ENCODE measurements at regions not wholly inside any gene's neighbourhood (a gene's known extent, or its start where the extent isn't known, plus 50 kb on each side); places are given as distances from the start of the nearest gene placed in this dataset.

DNA sequence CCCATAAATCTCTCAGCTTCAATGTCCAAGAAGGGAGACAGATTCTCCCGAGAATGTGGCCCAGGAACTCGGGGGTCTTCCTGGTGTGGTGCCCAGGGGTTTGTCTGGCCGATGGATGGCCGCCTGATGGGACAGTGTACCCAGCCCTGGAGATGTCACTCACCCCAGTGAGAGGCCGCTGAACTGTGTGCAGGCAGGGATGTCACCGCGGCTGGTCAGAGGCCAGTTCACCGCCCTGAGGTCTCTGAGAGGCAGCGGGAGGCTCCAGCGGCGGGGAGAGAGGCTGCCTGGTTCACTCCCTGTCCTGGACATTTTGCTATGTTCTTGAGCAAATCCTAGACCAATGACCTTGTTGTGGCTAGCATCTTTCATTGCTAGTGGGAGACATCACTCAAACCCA, 1349.5 kb downstream of the BRD1 start:
- Histone ChIP-seq H3K9ac (ENCODE audit: low read length) (no peak overlapping the region), H3K27me3 (ENCODE audit: control insufficient read depth in 1 of 2, insufficient read depth in 2 of 2, low read length in 2 of 2) (peaks cover 0 to 4% of the 10 kb centered on the region in 2 donors), H3K9me3 (ENCODE audit: low read length) (no peaks in the 10 kb centered on the region), H3K27ac (ENCODE audit: low read depth, low read length) (no peak overlapping the region), H3K4me3 (ENCODE audit: low read depth in 1 of 2, low read length in 2 of 2) (no peak overlapping the region), H3K4me1 (ENCODE audit: insufficient read depth, low read length) (no peaks in the 10 kb centered on the region), H3K36me3 (ENCODE audit: insufficient read depth, low read length) (no peaks in the 10 kb centered on the region)

DNA sequence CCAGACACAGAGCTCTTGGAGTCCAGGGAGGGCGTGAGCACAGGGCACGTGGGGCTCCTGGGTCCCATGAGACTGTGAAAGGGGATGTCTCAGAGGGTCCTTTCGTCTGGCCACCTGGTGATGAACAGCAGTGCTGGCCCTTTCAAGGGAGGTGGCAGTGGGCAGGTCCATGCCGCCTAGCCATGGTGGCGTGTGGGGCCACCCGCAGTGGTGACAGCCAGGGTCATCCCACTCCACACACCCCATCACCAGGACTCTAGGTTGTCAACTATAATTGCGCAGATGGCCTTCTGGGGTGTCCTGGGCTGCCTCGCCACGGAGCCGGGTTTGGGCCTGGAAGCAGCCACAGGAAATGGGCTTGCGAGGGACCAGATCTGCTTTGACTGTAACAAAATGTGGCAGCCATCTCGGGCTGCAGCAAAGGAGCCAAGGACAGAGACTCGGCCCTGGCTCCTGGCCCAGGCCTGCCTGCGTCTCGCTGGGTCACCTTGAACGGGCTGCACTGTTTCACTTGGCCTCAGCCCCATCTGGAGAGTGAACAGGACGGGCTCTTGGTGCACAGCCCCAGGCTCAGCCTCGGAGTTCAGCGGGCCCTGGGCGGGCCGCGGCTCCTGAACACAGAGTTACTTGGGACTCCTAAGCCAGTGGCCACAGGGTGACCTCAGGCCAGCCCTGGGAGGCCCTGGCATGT, 1350.5 kb downstream of the BRD1 start:
- no peaks in the 10 kb centered on the region for H3K4me1 ChIP-seq (ENCODE audit: insufficient read depth, low read length)
- no peak overlapping the region for H3K27ac ChIP-seq (ENCODE audit: low read depth, low read length)
- H3K36me3 ChIP-seq (ENCODE audit: insufficient read depth, low read length), result no peaks in the 10 kb centered on the region
- no peaks in the 10 kb centered on the region for H3K9me3 ChIP-seq (ENCODE audit: low read length)
- H3K4me3 ChIP-seq (ENCODE audit: low read depth in 1 of 2, low read length in 2 of 2), result no peak overlapping the region
- no peak overlapping the region for H3K9ac ChIP-seq (ENCODE audit: low read length)
- H3K27me3 ChIP-seq (ENCODE audit: control insufficient read depth in 1 of 2, insufficient read depth in 2 of 2, low read length in 2 of 2), result peaks cover 0 to 4% of the 10 kb centered on the region in 2 donors

DNA sequence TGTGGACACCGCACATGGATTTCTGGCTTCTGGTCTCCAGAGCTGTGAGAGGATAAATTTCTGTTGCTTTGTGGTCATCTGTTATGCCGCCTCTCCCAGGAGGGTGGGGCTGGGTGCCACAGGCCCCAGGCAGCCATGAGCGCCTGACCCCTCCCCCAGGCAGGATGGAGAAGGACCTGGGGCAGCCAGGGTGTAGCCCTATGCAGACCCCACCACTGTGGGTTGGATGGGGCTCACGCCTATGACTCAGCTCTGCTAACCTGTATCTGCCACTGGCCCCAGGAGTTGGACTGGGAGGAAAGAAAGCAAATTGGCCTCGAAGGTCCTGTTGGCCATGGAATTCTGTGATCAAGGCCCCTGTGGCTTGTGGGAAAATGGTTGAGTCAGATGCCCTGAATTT, 1351.1 kb downstream of the BRD1 start:
- H3K9me3 ChIP-seq (ENCODE audit: low read length), result no peaks in the 10 kb centered on the region
- no peaks in the 10 kb centered on the region for H3K36me3 ChIP-seq (ENCODE audit: insufficient read depth, low read length)
- peaks cover 0 to 4% of the 10 kb centered on the region in 2 donors for H3K27me3 ChIP-seq (ENCODE audit: control insufficient read depth in 1 of 2, insufficient read depth in 2 of 2, low read length in 2 of 2)
- no peak overlapping the region for H3K4me3 ChIP-seq (ENCODE audit: low read depth in 1 of 2, low read length in 2 of 2)
- no peak overlapping the region for H3K27ac ChIP-seq (ENCODE audit: low read depth, low read length)
- H3K9ac ChIP-seq (ENCODE audit: low read length), result no peak overlapping the region
- no peaks in the 10 kb centered on the region for H3K4me1 ChIP-seq (ENCODE audit: insufficient read depth, low read length)

DNA sequence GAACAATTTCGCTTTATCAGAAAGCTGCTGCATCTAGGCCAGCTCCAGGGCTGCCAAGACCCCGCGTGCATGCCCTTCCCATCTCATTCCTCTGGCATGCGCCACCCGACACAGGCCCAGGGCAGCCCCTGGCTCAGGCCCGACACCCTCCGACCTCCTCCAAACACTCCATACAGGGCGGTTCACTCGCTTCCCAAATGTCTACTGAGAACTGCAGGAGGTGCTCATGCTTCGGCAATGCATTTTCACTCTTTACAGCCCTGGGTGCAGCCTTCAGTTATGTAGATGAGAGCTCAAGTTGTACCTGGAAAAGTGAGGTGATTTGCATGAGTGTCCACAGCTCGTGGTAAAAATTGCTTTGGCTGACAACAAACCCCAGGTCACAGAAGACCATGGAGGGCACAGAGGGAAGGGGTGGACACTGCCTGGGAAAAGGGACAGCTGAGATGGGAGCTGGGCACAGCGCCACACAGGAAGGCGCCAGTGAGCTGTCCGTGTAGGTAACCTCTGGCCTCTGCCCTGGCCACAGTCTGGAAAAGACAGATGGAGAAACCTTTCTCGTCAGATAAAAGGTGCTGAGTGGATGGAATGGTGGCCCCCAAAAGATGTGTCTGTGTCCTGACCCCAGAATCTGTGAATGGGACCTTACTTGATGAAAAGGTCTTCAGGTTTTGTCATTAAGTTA, 1351.9 kb downstream of the BRD1 start:
- H3K9ac ChIP-seq (ENCODE audit: low read length), result no peak overlapping the region
- H3K9me3 ChIP-seq (ENCODE audit: low read length), result no peaks in the 10 kb centered on the region
- H3K36me3 ChIP-seq (ENCODE audit: insufficient read depth, low read length), result no peaks in the 10 kb centered on the region
- H3K4me3 ChIP-seq (ENCODE audit: low read depth in 1 of 2, low read length in 2 of 2), result no peak overlapping the region
- H3K27ac ChIP-seq (ENCODE audit: low read depth, low read length), result no peak overlapping the region
- H3K4me1 ChIP-seq (ENCODE audit: insufficient read depth, low read length), result no peaks in the 10 kb centered on the region
- peaks cover 0 to 4% of the 10 kb centered on the region in 2 donors for H3K27me3 ChIP-seq (ENCODE audit: control insufficient read depth in 1 of 2, insufficient read depth in 2 of 2, low read length in 2 of 2)

DNA sequence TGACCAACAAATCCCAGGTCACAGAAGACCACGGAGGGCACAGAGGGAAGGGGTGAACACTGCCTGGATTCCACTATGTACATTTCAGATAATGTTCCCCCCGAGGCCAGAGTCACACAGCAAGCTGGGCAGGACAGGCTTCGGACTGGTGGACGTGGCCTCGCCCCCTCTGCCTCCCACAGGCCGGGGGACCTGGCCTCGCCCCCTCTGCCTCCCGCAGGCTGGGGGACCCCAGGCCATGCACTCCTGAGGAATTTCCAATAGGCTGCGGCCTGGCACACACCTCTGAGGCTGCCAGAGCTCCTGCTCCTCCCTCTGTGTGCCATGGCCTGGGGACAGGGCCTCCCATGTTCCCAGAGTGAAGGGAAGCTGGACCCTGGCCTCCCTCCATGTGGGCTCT, 1352.8 kb downstream of the BRD1 start:
- H3K27me3 ChIP-seq (ENCODE audit: control insufficient read depth in 1 of 2, insufficient read depth in 2 of 2, low read length in 2 of 2), result peaks cover 0 to 4% of the 10 kb centered on the region in 2 donors

DNA sequence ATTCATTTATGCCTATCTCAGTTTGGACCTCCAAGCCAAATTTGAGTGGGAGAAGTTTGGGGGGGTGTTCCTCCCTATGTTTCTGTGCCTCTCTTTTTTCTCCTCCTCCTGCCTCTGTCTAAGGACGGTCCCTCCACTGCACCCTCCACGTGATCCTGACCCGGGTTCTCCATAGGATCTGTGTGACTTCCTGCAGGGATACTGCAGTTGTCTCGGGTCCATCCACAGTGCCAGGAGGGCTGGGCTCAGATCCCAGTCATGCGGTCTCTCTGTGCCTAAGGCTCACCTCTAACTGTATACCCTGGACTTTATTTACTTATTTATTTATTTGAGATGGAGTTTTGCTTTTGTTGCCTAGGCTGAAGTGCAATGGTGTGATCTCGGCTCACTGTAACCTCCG, 1354.5 kb downstream of the BRD1 start:
- peaks cover 0 to 4% of the 10 kb centered on the region in 2 donors for H3K27me3 ChIP-seq (ENCODE audit: control insufficient read depth in 1 of 2, insufficient read depth in 2 of 2, low read length in 2 of 2)
- H3K4me1 ChIP-seq (ENCODE audit: insufficient read depth, low read length), result no peaks in the 10 kb centered on the region
- H3K36me3 ChIP-seq (ENCODE audit: insufficient read depth, low read length), result no peaks in the 10 kb centered on the region
- H3K9ac ChIP-seq (ENCODE audit: low read length), result no peak overlapping the region
- no peak overlapping the region for H3K27ac ChIP-seq (ENCODE audit: low read depth, low read length)
- no peak overlapping the region for H3K4me3 ChIP-seq (ENCODE audit: low read depth in 1 of 2, low read length in 2 of 2)
- no peaks in the 10 kb centered on the region for H3K9me3 ChIP-seq (ENCODE audit: low read length)

More for the DNA sequence above, 1352.8 kb downstream of the BRD1 start:
- H3K9ac ChIP-seq (ENCODE audit: low read length), result no peak overlapping the region
- H3K9me3 ChIP-seq (ENCODE audit: low read length), result no peaks in the 10 kb centered on the region
- no peak overlapping the region for H3K4me3 ChIP-seq (ENCODE audit: low read depth in 1 of 2, low read length in 2 of 2)
- H3K27ac ChIP-seq (ENCODE audit: low read depth, low read length), result no peak overlapping the region
- no peaks in the 10 kb centered on the region for H3K4me1 ChIP-seq (ENCODE audit: insufficient read depth, low read length)
- no peaks in the 10 kb centered on the region for H3K36me3 ChIP-seq (ENCODE audit: insufficient read depth, low read length)

DNA sequence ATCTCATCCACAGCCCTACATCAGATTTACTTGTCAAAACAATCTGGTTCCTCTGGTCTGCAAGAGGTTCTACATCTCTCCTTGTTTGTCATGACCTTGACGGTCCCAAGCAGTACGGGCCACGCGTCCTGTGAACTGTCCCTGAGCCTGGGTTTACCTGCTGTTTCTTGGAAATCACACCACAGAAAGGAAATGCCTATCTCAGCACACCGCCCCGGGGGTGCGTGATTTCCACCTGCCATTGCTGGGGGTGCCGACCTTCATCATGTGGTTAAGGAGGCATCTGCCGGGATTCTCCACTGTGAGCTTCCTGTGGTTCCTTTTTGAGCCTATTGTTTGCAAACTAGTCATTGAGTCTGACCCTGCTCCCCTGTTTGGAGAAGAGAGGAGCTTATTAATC, 1363.4 kb downstream of the BRD1 start:
- Histone ChIP-seq H3K27ac (ENCODE audit: low read depth, low read length) (no peak overlapping the region), H3K36me3 (ENCODE audit: insufficient read depth, low read length) (no peaks in the 10 kb centered on the region), H3K4me1 (ENCODE audit: insufficient read depth, low read length) (no peaks in the 10 kb centered on the region), H3K9me3 (ENCODE audit: low read length) (no peaks in the 10 kb centered on the region), H3K9ac (ENCODE audit: low read length) (no peak overlapping the region), H3K4me3 (ENCODE audit: low read depth in 1 of 2, low read length in 2 of 2) (no peak overlapping the region), H3K27me3 (ENCODE audit: control insufficient read depth in 1 of 2, insufficient read depth in 2 of 2, low read length in 2 of 2) (no peaks in the 10 kb centered on the region)

DNA sequence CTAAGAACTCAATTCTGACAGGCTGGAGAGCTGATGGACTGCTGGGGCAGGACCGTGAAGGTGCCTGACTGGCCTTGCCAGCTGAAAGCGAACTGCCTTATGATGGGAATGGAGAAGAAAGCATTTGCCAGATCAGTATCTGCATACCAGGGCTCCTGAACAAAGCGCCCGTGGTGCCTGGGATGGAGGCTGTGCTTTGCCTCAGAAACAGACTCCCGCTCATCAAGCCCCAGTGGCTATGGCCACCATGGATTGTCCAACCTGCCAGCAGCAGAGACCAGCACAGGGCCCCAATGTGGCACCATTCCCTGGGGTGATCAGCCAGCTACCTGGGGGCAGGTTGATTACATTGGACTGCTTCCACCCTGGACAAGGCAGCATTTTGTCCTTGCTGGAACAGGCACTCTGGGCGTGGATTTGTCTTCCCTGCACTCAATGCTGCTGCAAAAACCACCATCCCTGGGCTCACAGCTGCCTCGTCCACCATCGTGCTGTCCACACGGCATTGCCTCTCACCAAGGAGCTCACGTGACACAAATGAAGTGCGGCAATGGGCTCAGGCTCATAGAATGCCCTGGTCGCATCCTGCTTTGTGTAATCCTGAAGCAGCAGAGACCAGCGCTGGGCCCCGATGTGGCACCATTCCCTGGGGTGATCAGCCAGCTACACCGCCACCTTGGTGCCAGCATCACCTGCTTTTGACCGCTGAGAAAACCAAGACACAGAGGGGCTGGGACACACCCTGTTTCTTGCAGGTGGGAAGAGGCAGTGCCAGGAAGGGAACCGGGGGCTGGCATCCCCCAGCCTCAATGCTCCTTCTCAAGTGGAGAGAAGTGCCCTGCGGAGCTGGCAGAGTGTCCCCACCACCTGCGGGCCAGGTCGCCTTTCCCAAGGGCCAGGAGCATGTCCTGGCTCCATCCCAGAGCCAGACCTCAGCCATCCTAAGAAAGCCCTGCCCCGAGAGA, 1367.5 kb downstream of the BRD1 start:
- Histone ChIP-seq H3K9ac (ENCODE audit: low read length) (no peak overlapping the region), H3K4me3 (ENCODE audit: low read depth in 1 of 2, low read length in 2 of 2) (no peak overlapping the region), H3K27ac (ENCODE audit: low read depth, low read length) (no peak overlapping the region), H3K9me3 (ENCODE audit: low read length) (no peaks in the 10 kb centered on the region), H3K27me3 (ENCODE audit: control insufficient read depth in 1 of 2, insufficient read depth in 2 of 2, low read length in 2 of 2) (no peaks in the 10 kb centered on the region), H3K36me3 (ENCODE audit: insufficient read depth, low read length) (no peaks in the 10 kb centered on the region), H3K4me1 (ENCODE audit: insufficient read depth, low read length) (no peaks in the 10 kb centered on the region)

DNA sequence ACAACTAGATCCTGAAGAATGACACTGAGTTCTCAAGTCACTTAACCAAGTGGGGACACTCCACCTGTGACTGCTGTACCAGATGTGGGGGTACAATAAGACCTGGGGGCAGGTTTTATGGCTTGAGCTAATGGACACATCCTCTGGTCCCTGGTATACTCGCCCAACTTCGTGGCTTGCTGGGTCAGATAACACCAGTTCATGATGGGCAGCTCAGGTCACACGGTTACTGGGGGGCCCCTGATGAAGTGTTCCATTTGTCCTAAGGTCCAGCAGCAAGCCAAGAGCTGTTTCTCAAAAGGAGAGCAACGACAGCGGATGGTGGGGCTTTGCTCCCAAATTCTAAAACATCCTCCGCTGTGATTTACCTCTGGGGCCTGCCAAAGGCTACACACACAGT, 1368.4 kb downstream of the BRD1 start:
- no peaks in the 10 kb centered on the region for H3K27me3 ChIP-seq (ENCODE audit: control insufficient read depth in 1 of 2, insufficient read depth in 2 of 2, low read length in 2 of 2)
- H3K9ac ChIP-seq (ENCODE audit: low read length), result no peak overlapping the region
- no peaks in the 10 kb centered on the region for H3K4me1 ChIP-seq (ENCODE audit: insufficient read depth, low read length)
- no peaks in the 10 kb centered on the region for H3K9me3 ChIP-seq (ENCODE audit: low read length)
- H3K4me3 ChIP-seq (ENCODE audit: low read depth in 1 of 2, low read length in 2 of 2), result no peak overlapping the region
- H3K27ac ChIP-seq (ENCODE audit: low read depth, low read length), result no peak overlapping the region
- no peaks in the 10 kb centered on the region for H3K36me3 ChIP-seq (ENCODE audit: insufficient read depth, low read length)

DNA sequence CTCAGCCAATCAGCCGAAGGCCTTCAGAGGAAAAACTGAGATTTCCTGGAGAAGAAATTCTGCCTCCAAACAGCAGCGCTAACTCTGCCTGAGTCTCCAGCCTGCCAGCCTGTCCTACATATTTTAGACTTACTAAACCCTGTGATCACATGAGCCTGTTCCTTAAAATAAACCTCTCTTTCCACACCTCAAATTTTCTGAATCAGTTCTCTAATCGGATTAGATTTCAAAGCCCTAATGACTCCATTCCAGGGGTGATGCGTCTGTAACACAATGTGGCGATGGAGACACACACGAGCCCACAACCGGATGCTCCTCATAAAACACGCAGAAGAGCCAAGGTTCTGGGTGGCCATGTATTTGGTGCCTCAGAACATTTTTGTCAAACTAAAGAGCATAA, 1371.2 kb downstream of the BRD1 start:
- Histone ChIP-seq H3K4me1 (ENCODE audit: insufficient read depth, low read length) (no peaks in the 10 kb centered on the region), H3K9ac (ENCODE audit: low read length) (no peak overlapping the region), H3K36me3 (ENCODE audit: insufficient read depth, low read length) (no peaks in the 10 kb centered on the region), H3K27ac (ENCODE audit: low read depth, low read length) (no peak overlapping the region), H3K27me3 (ENCODE audit: control insufficient read depth in 1 of 2, insufficient read depth in 2 of 2, low read length in 2 of 2) (no peaks in the 10 kb centered on the region), H3K9me3 (ENCODE audit: low read length) (no peaks in the 10 kb centered on the region), H3K4me3 (ENCODE audit: low read depth in 1 of 2, low read length in 2 of 2) (no peak overlapping the region)

DNA sequence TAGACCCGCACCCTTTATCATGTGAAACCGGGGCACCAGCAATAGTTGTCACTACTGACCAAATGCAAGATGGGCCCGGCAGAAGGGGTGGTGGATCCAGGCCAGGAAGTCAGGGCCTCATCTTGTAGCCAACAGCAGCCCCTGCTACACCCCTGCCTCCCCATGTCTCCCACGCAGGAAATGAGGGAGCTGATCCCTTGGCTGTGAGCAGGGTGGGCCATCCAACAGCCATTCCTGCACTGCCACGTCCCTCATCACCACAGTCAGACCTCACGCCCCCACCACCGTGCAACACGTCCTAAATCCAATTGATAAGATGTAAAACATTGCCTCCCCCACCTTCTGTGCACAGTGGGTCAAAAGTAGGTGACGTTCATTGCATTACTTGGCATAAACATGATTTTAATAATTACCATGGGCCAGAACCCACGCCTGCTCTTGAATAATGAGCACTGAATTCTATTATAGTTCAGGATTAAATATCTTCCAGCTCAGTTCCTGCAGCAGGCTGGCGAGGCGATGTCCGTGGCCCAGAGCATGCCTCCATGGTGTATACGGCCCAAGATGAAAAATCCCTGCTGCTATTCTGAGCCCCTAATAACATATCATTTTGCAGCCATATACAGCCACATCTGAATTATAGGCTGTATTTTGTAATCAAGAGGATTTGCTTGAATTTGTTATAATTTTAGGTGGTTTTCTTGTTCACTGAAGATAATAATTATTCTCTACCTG, 1373.8 kb downstream of the BRD1 start:
- no peaks in the 10 kb centered on the region for H3K9me3 ChIP-seq (ENCODE audit: low read length)
- no peaks in the 10 kb centered on the region for H3K27me3 ChIP-seq (ENCODE audit: control insufficient read depth in 1 of 2, insufficient read depth in 2 of 2, low read length in 2 of 2)
- H3K27ac ChIP-seq (ENCODE audit: low read depth, low read length), result no peak overlapping the region
- no peak overlapping the region for H3K4me3 ChIP-seq (ENCODE audit: low read depth in 1 of 2, low read length in 2 of 2)
- no peaks in the 10 kb centered on the region for H3K4me1 ChIP-seq (ENCODE audit: insufficient read depth, low read length)
- H3K9ac ChIP-seq (ENCODE audit: low read length), result no peak overlapping the region
- H3K36me3 ChIP-seq (ENCODE audit: insufficient read depth, low read length), result no peaks in the 10 kb centered on the region
